ENCODE measurements at regions not wholly inside any gene's neighbourhood (a gene's known extent, or its start where the extent isn't known, plus 50 kb on each side); places are given as distances from the start of the nearest gene placed in this dataset.

DNA sequence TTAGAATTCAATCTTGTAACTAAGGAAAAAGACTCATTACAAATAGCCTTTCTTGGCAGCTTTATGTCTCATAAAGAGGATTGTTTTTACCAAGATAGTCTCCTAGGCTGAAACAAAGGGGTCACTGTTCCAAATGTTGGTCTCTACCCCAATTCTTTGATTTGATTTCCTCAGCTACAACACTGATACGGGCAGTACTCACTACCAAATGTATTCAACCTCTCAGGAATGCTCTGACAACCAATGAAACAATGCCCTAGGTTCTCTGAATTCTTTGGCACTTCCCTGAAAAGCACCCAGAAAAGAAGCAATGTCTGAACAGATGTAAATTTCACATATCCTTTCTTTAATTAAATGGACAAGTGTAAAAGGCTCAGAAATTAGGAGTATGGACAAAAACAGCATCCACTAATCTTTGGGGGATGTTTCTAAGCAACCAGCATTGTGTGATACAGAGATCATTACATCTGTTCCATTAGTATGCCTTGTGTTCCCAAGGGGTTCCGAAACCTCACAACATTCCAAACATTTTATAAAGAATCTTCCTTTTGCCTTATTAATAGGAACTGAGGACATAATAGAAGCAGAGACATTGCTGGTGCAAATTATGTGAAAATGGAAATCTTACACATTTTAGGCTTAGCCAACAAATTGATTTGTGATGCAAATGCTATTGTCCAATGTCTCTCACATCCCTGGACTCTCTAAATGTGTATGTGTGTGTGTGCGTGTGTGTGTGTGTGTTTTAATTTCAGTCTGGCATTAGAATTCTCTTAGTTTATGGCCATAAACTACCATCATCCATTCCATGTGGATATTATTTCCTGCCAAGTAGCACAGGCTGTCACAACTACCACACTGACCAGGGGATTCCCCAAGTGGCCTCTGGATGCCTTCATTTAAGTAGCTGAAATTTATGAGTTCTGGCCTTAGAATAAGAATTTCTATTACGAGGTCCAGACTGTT is 276.0 kb downstream of the MTX2 start:
- TF ChIP-seq POU2F2 (IDR thresholded peaks at IDR 0.05; ENCODE audit: low read depth, low read length) (no peak), POLR2A (IDR thresholded peaks at IDR 0.05; ENCODE audit: low read depth, low read length) (no peak), SPI1 (IDR thresholded peaks at IDR 0.05; ENCODE audit: low read depth, low read length) (no peak), POLR2AphosphoS5 (IDR thresholded peaks at IDR 0.05; ENCODE audit: low read depth, low read length) (no peak), TAF1 (IDR thresholded peaks at IDR 0.05; ENCODE audit: low read depth, low read length) (no peak)

All from GM12891 (cell line).